A549 (cell line): ENCODE measurements at regions not wholly inside any gene's neighbourhood (a gene's known extent, or its start where the extent isn't known, plus 50 kb on each side); places are given as distances from the start of the nearest gene placed in this dataset.

Experiments used
- ATAC-seq, 2 experiments: fragments of 200-7000 bp in 1 of 2; fragments of >200 bp in 1 of 2; cut with Nextera tagmentation in 1 of 2; cut with Tn5 transposase in 1 of 2; 3 replicates each; pipeline versions ENCODE4 v1.8.0 to v1.9.1; 2018 to 2020; ENCODE audit warnings: mild to moderate bottlenecking in 1 of 2, moderate library complexity in 1 of 2
- CTCF ChIA-PET: fragments of 300-600 bp; sonication (Branson Sonifier 250); formaldehyde crosslinking; extraction: SDS; loops from one replicate; lab custom pipeline; 2021; ENCODE audit warnings: antibody characterized with exemption, inconsistent platforms; lab: Yijun Ruan, JAX
- POLR2A ChIA-PET: fragments of 350-600 bp; formaldehyde crosslinking; extraction: SDS; loops from one replicate; lab custom pipeline; 2021; ENCODE audit warnings: antibody characterized with exemption, inconsistent platforms; lab: Yijun Ruan, JAX
- DNase-seq, 2 experiments: peaks; one replicate each; pipeline versions ENCODE4 v3.0.0 to v3.0.0-alpha.2; 2011 to 2016; ENCODE audit warnings: low read depth in 1 of 2, low spot score in 1 of 2
- FAIRE-seq: peaks from 2 replicates; lab custom pipeline; 2011; peaks lifted over from hg19 to GRCh38; lab: Jason Lieb, UNC
- H3K27ac ChIP-seq, 2 experiments: fragments of >200 bp; sonication (Bioruptor Twin); formaldehyde crosslinking; 3 replicates each; pipeline ENCODE4 v1.5.1; 2016 to 2017
- H3K4me1 ChIP-seq: fragments of >200 bp; sonication (Bioruptor Twin); formaldehyde crosslinking; 3 replicates; pipeline ENCODE4 v1.6.1; 2016
- H3K4me2 ChIP-seq: fragments of >200 bp; sonication (Bioruptor Twin); formaldehyde crosslinking; 3 replicates; pipeline ENCODE4 v1.6.1; 2016
- H3K4me3 ChIP-seq: fragments of >200 bp; sonication (Bioruptor Twin); formaldehyde crosslinking; 3 replicates; pipeline ENCODE4 v1.5.1; 2016
- H3K9me3 ChIP-seq: fragments of >200 bp; sonication (Bioruptor Twin); formaldehyde crosslinking; 3 replicates; pipeline ENCODE4 v1.6.1; 2016
- CBX2 ChIP-seq: fragments of 200-600 bp; sonication (generic); IDR thresholded peaks from 2 replicates; pipeline ENCODE4 v1.6.1; 2016; ENCODE audit warnings: low read depth, mild to moderate bottlenecking, borderline replicate concordance
- CHD4 ChIP-seq: fragments of 200-600 bp; sonication (generic); IDR thresholded peaks from 2 replicates; pipeline ENCODE4 v1.6.1; 2016; ENCODE audit warnings: antibody characterized with exemption, mild to moderate bottlenecking, borderline replicate concordance
- E2F6 ChIP-seq: IDR thresholded peaks from 2 replicates; pipeline ENCODE4 v1.6.1; 2012; ENCODE audit warnings: low read depth, borderline replicate concordance
- EHF ChIP-seq: fragments of 250-450 bp; sonication (Bioruptor Pico); IDR thresholded peaks from 2 replicates; pipeline ENCODE4 v1.5.0; 2020; ENCODE audit warnings: mild to moderate bottlenecking
- ELK1 ChIP-seq: fragments of 150-350 bp; IDR thresholded peaks from 2 replicates; pipeline ENCODE4 v1.6.1; 2014; ENCODE audit warnings: low read depth, mild to moderate bottlenecking, low read length
- ESRRA ChIP-seq: fragments of 150-350 bp; IDR thresholded peaks from 2 replicates; pipeline ENCODE4 v1.6.1; 2014; ENCODE audit warnings: mild to moderate bottlenecking, low read length, borderline replicate concordance
- FOSB ChIP-seq: fragments of 250-450 bp; sonication (Bioruptor Pico); IDR thresholded peaks from 2 replicates; pipeline ENCODE4 v1.5.0; 2020; ENCODE audit warnings: mild to moderate bottlenecking, moderate library complexity
- FOSL2 ChIP-seq, 2 experiments: fragments of 450-650 bp in 1 of 2; fragments of >200 bp in 1 of 2; sonication (Bioruptor Twin) in 1 of 2; formaldehyde crosslinking; IDR thresholded peaks; 2 replicates each; pipeline versions ENCODE4 v1.5.0 to v1.6.1; 2016 to 2020; ENCODE audit warnings: mild to moderate bottlenecking in 1 of 2, moderate library complexity in 1 of 2
- GATA3 ChIP-seq: IDR thresholded peaks from 2 replicates; pipeline ENCODE4 v1.6.1; 2012; ENCODE audit warnings: borderline replicate concordance
- HDAC2 ChIP-seq: fragments of 200-600 bp; sonication (generic); IDR thresholded peaks from 2 replicates; pipeline ENCODE4 v1.6.1; 2016
- HEYL ChIP-seq: fragments of 250-450 bp; sonication (Bioruptor Pico); IDR thresholded peaks from 2 replicates; pipeline ENCODE4 v1.8.0; 2021; ENCODE audit warnings: mild to moderate bottlenecking, moderate library complexity
- HMGXB4 ChIP-seq: fragments of 250-450 bp; sonication (Bioruptor Pico); IDR thresholded peaks from 2 replicates; pipeline ENCODE4 v1.5.0; 2021; ENCODE audit warnings: mild to moderate bottlenecking, moderate library complexity, borderline replicate concordance
- HOXA7 ChIP-seq: fragments of 250-450 bp; sonication (Bioruptor Pico); IDR thresholded peaks from 2 replicates; pipeline ENCODE4 v1.5.0; 2020; ENCODE audit warnings: mild to moderate bottlenecking, moderate library complexity
- HOXB5 ChIP-seq: fragments of 250-450 bp; sonication (Bioruptor Pico); IDR thresholded peaks from 2 replicates; pipeline ENCODE4 v1.5.0; 2020; ENCODE audit warnings: mild to moderate bottlenecking, moderate library complexity
- KDM5A ChIP-seq: fragments of 200-600 bp; sonication (generic); IDR thresholded peaks from 2 replicates; pipeline ENCODE4 v1.6.1; 2016; ENCODE audit warnings: antibody characterized with exemption, mild to moderate bottlenecking
- MAFK ChIP-seq: fragments of 450-650 bp; IDR thresholded peaks from 2 replicates; pipeline ENCODE4 v1.6.1; 2014; ENCODE audit not compliant: partially characterized antibody
- MAZ ChIP-seq: fragments of 150-350 bp; IDR thresholded peaks from 2 replicates; pipeline ENCODE4 v1.6.1; 2014; ENCODE audit warnings: antibody characterized with exemption, low read depth, low read length, borderline replicate concordance
- MYC ChIP-seq: IDR thresholded peaks from 2 replicates; pipeline ENCODE4 v1.6.1; 2012; ENCODE audit warnings: mild to moderate bottlenecking, inconsistent platforms, low read length, improper control_type of control experiment, borderline replicate concordance
- PBX3 ChIP-seq: IDR thresholded peaks from 2 replicates; pipeline ENCODE4 v1.6.1; 2012
- PHF8 ChIP-seq: fragments of 200-600 bp; sonication (generic); IDR thresholded peaks from 2 replicates; pipeline ENCODE4 v1.6.1; 2016; ENCODE audit warnings: low read depth, mild to moderate bottlenecking, antibody characterized with exemption, moderate library complexity, borderline replicate concordance
- POLR2A ChIP-seq: IDR thresholded peaks from 2 replicates; pipeline ENCODE4 v1.6.1; 2012; ENCODE audit warnings: mild to moderate bottlenecking, low read length
- POLR2AphosphoS2 ChIP-seq: conservative IDR thresholded peaks from 2 replicates; pipeline ENCODE4 v1.6.1; 2012; ENCODE audit warnings: low read length, improper control_type of control experiment, inconsistent platforms
- RARB ChIP-seq: fragments of 250-450 bp; sonication (Bioruptor Pico); IDR thresholded peaks from 2 replicates; pipeline ENCODE4 v1.8.0; 2021; ENCODE audit warnings: mild to moderate bottlenecking, moderate library complexity
- RFX5 ChIP-seq: fragments of 450-650 bp; IDR thresholded peaks from 2 replicates; pipeline ENCODE4 v1.7.1; 2014; ENCODE audit warnings: antibody characterized with exemption, mild to moderate bottlenecking, moderate library complexity
- RNF2 ChIP-seq: fragments of 200-600 bp; sonication (generic); IDR thresholded peaks from 2 replicates; pipeline ENCODE4 v1.6.1; 2016; ENCODE audit warnings: low read depth, mild to moderate bottlenecking, antibody characterized with exemption, moderate library complexity, borderline replicate concordance
- TP53 ChIP-seq: fragments of 250-450 bp; sonication (Bioruptor Pico); IDR thresholded peaks from 2 replicates; pipeline ENCODE4 v1.5.0; 2021; ENCODE audit warnings: mild to moderate bottlenecking, moderate library complexity
- USF2 ChIP-seq: fragments of 450-650 bp; IDR thresholded peaks from 2 replicates; pipeline ENCODE4 v1.6.1; 2014; ENCODE audit warnings: antibody characterized with exemption
- ZFP36 ChIP-seq: fragments of 450-650 bp; IDR thresholded peaks from 2 replicates; pipeline ENCODE4 v1.6.1; 2014; ENCODE audit warnings: borderline replicate concordance; ENCODE audit not compliant: partially characterized antibody
- ZNF302 ChIP-seq: fragments of 250-450 bp; sonication (Bioruptor Pico); IDR thresholded peaks from 2 replicates; pipeline ENCODE4 v1.9.0; 2021; ENCODE audit warnings: inconsistent platforms, mild to moderate bottlenecking, moderate library complexity
- WGBS: methylation state at CpG from one replicate; pipeline ENCODE4 v1.1.6; 2017; ENCODE audit errors: missing lambda C conversion rate; 5-methylcytosine and 5-hydroxymethylcytosine counted together

- no peak for ATAC-seq
- H3K9me3 ChIP-seq: no peaks in the 10 kb centered on the region
- CTCF ChIA-PET: interaction anchor here (1.2 kb wide), 1 partner anchor 26 kb away, joined by 3 read pairs; no protein-coding TSS in a partner anchor
- H3K4me1 ChIP-seq: no peaks in the 10 kb centered on the region
- H3K4me2 ChIP-seq: no peak overlapping the region
- WGBS: 51% methylated on average over 7 of the region's 7 CpGs
- no peak overlapping the region for H3K4me3 ChIP-seq
- POLR2A ChIA-PET: no interaction called here
- no peak for FAIRE-seq
- no peak for DNase-seq
- TF ChIP-seq USF2: no peak
- no peak for TF ChIP-seq GATA3
- no peak for TF ChIP-seq HMGXB4 (CRISPR knock-in tag)
- TF ChIP-seq HOXA7 (CRISPR knock-in tag): no peak
- no peak for TF ChIP-seq ZNF302 (CRISPR knock-in tag)
- H3K27ac ChIP-seq: no peak overlapping the region
These were observed 196.1 kb downstream of the SLC4A3 start for GRCh38 chr2:219823574-219823973.

- DNase-seq: no peak
- no peak for ATAC-seq
- CTCF ChIA-PET: interaction anchor here (4.6 kb wide), 1 partner anchor 11 kb away, joined by 20 read pairs; no protein-coding TSS in a partner anchor
- no peak for TF ChIP-seq ZFP36
- TF ChIP-seq POLR2A: no peak
- TF ChIP-seq MAZ: no peak
- no peak for TF ChIP-seq EHF (CRISPR knock-in tag)
- no peak for TF ChIP-seq POLR2AphosphoS2
- no peak for TF ChIP-seq MYC
- TF ChIP-seq PHF8: no peak
- TF ChIP-seq CBX2: no peak
- no peak for TF ChIP-seq ESRRA
- TF ChIP-seq FOSL2 (IDR thresholded peaks at IDR 0.05): no peak
- TF ChIP-seq FOSL2 (CRISPR knock-in tag; IDR thresholded peaks at IDR 0.05): no peak
- TF ChIP-seq RFX5: no peak
- no peak for TF ChIP-seq HDAC2
- TF ChIP-seq HOXB5: no peak
- TF ChIP-seq HEYL (CRISPR knock-in tag): no peak
- no peak for TF ChIP-seq PBX3
- no peak for TF ChIP-seq RARB (CRISPR knock-in tag)
- no peak for TF ChIP-seq RNF2
- Histone ChIP-seq H3K4me3 (no peak overlapping the region), H3K27ac (no peak overlapping the region), H3K4me1 (no peaks in the 10 kb centered on the region), H3K4me2 (no peak overlapping the region), H3K9me3 (no peaks in the 10 kb centered on the region)
- POLR2A ChIA-PET: no interaction called here
- WGBS: 11% methylated on average over 3 of the region's 3 CpGs
- FAIRE-seq: no peak
These were observed 197.6 kb downstream of the SLC4A3 start for GRCh38 chr2:219824996-219825395.

- no peak overlapping the region for H3K4me2 ChIP-seq
These were observed 200.7 kb downstream of the SLC4A3 start for GRCh38 chr2:219828127-219828526.

More at GRCh38 chr2:219828127-219828526, 200.7 kb downstream of the SLC4A3 start:
- ChIA-PET CTCF (interaction anchor here (0.6 to 4.6 kb wide), 2 partner anchors 8 to 15 kb away, joined by 3 to 20 read pairs; no protein-coding TSS in a partner anchor), POLR2A (no interaction called here)
- no peak for FAIRE-seq
- no peak overlapping the region for H3K27ac ChIP-seq
- DNase-seq: no peak
- WGBS: 42% methylated on average over 5 of the region's 5 CpGs
- TF ChIP-seq CHD4 (no peak), FOSB (CRISPR knock-in tag) (no peak), RFX5 (no peak), TP53 (CRISPR knock-in tag) (no peak), MAZ (no peak), KDM5A (no peak), MYC (no peak), ESRRA (no peak), ZNF302 (CRISPR knock-in tag) (no peak), ELK1 (no peak), E2F6 (no peak), HOXB5 (no peak), RNF2 (no peak), MAFK (no peak), EHF (CRISPR knock-in tag) (no peak), ZFP36 (no peak)
- no peak for ATAC-seq
- H3K4me3 ChIP-seq: no peak overlapping the region
- no peaks in the 10 kb centered on the region for H3K4me1 ChIP-seq
- no peaks in the 10 kb centered on the region for H3K9me3 ChIP-seq
